H1 (cell line): ENCODE measurements at regions not wholly inside any gene's neighbourhood (a gene's known extent, or its start where the extent isn't known, plus 50 kb on each side); places are given as distances from the start of the nearest gene placed in this dataset.

ENCODE experiments used
- EZH2 ChIP-seq: fragments of 200-600 bp; sonication (generic); IDR thresholded peaks from 2 replicates; pipeline ENCODE4 v1.7.1; 2012; ENCODE audit warnings: low read depth, mild to moderate bottlenecking, moderate library complexity, low read length, inconsistent platforms; ENCODE audit not compliant: severe bottlenecking
- NRF1 ChIP-seq: IDR thresholded peaks from 2 replicates; pipeline ENCODE4 v1.6.1; 2011; ENCODE audit warnings: mild to moderate bottlenecking, low read depth, low read length, improper control_type of control experiment
- POLR2A ChIP-seq, 2 experiments: IDR thresholded peaks; 1 replicate in 1 of 2; 2 replicates in 1 of 2; pipeline ENCODE4 v1.6.1; 2011; ENCODE audit warnings: low read depth in 2 of 2, low read length in 2 of 2, mild to moderate bottlenecking in 2 of 2; ENCODE audit errors: control extremely low read depth in 1 of 2
- POLR2AphosphoS5 ChIP-seq: IDR thresholded peaks from 2 replicates; pipeline ENCODE4 v1.6.1; 2011; ENCODE audit warnings: low read depth, low read length
- RNF2 ChIP-seq: fragments of 200-900, 300-1000 bp; sonication (generic); IDR thresholded peaks from 2 replicates; pipeline ENCODE4 v1.7.1; 2016; ENCODE audit warnings: borderline replicate concordance, low read depth, mild to moderate bottlenecking, antibody characterized with exemption, low read length; ENCODE audit not compliant: poor library complexity, severe bottlenecking; ENCODE audit errors: missing control alignments
- SP1 ChIP-seq: IDR thresholded peaks from 2 replicates; pipeline ENCODE4 v1.6.1; 2011; ENCODE audit warnings: low read depth, low read length
- SP2 ChIP-seq: IDR thresholded peaks from 2 replicates; pipeline ENCODE4 v1.6.1; 2012; ENCODE audit warnings: mild to moderate bottlenecking, low read length, inconsistent platforms
- TF ChIP-seq, protein P1 (sequence below), 3 experiments: IDR thresholded peaks; 1 replicate in 2 of 3; 2 replicates in 1 of 3; pipeline versions ENCODE4 v1.5.1 to v1.6.1; 2011; ENCODE audit warnings: low read length in 3 of 3, mild to moderate bottlenecking in 3 of 3, inconsistent platforms in 2 of 3, low read depth in 1 of 3, moderate library complexity in 1 of 3; ENCODE audit not compliant: insufficient read depth in 1 of 3; ENCODE audit errors: control extremely low read depth in 1 of 3

DNA sequence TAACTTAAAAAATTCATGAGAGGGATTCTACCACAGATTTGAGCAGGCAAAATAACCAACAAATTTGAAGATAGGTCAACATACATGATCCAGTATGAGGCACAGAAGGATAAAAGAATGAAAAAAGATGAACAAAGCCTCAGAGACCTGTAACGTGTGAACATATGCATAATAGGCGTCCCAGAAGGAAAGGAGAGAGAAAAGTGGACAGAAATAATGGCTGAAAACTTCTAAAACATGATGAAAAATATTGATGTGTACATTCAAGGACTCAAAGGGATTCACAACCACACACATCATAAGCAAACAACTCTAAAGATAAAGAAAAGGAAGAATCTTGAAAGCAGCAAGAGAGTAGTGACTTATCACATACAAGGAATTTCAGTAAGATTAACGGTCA lies 100.1 kb upstream of the PARD3B start:
- TF ChIP-seq, protein P1, sequence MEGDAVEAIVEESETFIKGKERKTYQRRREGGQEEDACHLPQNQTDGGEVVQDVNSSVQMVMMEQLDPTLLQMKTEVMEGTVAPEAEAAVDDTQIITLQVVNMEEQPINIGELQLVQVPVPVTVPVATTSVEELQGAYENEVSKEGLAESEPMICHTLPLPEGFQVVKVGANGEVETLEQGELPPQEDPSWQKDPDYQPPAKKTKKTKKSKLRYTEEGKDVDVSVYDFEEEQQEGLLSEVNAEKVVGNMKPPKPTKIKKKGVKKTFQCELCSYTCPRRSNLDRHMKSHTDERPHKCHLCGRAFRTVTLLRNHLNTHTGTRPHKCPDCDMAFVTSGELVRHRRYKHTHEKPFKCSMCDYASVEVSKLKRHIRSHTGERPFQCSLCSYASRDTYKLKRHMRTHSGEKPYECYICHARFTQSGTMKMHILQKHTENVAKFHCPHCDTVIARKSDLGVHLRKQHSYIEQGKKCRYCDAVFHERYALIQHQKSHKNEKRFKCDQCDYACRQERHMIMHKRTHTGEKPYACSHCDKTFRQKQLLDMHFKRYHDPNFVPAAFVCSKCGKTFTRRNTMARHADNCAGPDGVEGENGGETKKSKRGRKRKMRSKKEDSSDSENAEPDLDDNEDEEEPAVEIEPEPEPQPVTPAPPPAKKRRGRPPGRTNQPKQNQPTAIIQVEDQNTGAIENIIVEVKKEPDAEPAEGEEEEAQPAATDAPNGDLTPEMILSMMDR (IDR thresholded peaks at IDR 0.05; ENCODE audit: control extremely low read depth in 1 of 3, insufficient read depth in 1 of 3, low read depth in 1 of 3, low read length in 3 of 3), result no peak
- TF ChIP-seq POLR2AphosphoS5 (no peak), NRF1 (no peak), SP2 (no peak), EZH2 (no peak), SP1 (no peak), POLR2A (IDR thresholded peaks at IDR 0.05; ENCODE audit: control extremely low read depth in 1 of 2, low read depth in 2 of 2, low read length in 2 of 2) (no peak), RNF2 (no peak)
